ENCODE measurements at regions not wholly inside any gene's neighbourhood (a gene's known extent, or its start where the extent isn't known, plus 50 kb on each side); places are given as distances from the start of the nearest gene placed in this dataset.

DNA sequence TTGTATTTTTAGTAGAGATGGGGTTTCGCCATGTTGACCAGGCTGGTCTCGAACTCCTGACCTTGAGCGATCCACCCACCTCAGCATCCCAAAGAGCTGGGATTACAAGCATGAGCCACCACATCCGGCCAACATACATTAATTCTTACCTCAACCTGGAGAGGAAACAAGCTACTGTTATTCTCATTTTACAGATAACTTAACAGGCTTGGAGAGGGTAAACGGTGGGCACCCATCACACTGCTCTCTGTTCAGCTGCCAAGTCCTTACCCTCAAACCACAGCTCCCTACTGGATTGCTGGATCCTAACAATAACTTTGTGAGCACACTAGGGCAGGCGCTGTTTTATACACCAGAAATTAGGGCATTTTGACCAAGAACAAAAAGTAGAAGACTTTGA, 93.6 kb upstream of the BARHL2 start:
- DNase-seq (ENCODE audit: low spot score): no peak
- no peak for TF ChIP-seq CTCF (IDR thresholded peaks at IDR 0.05; ENCODE audit: extremely low read depth, missing control alignments)

DNA sequence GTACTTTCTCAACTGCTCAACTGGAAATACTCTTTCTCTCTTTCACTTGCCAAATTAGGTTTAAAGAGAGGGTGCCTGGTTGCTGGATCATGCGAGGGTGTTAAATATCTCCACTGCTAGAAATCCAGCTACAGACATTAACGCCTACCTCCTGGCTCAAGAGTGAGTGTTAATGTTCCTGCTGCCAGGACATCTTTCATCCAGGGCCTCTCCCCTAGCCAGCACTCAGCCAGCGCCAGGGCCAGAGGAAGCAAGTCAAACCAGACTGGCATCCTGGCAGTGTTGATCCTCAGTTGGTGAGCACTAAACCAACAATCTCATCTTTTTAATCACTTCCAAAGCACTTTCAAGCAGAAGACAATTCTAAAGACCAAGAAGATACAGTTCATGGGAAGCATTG, 92.9 kb upstream of the BARHL2 start:
- no peak for DNase-seq (ENCODE audit: low spot score)
- no peak for TF ChIP-seq CTCF (IDR thresholded peaks at IDR 0.05; ENCODE audit: extremely low read depth, missing control alignments)

GRCh38 chr1:90809093-90809492, 92.0 kb upstream of the BARHL2 start:
- no peak for DNase-seq (ENCODE audit: low spot score)
- no peak for TF ChIP-seq CTCF (IDR thresholded peaks at IDR 0.05; ENCODE audit: extremely low read depth, missing control alignments)

DNA sequence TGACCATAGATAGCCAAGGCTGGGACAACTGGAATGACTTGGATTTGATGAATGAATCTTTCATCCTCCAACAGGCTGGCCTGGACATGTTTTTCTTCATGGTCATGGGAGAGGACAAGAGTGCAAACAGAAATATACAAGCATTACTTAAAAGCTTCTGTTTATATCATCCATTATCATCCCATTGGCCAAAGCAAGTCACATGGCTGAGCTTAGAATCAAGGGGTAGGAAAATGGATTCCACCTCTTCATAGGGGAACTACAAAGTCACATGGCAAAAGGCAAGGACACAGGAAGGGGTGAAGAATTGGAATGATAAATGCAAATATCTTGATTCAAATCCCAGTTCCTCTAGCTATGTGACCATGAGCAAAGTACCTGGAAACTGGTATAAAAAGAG, 90.2 kb upstream of the BARHL2 start:
- TF ChIP-seq CTCF (IDR thresholded peaks at IDR 0.05; ENCODE audit: extremely low read depth, missing control alignments): no peak
- no peak for DNase-seq (ENCODE audit: low spot score)

DNA sequence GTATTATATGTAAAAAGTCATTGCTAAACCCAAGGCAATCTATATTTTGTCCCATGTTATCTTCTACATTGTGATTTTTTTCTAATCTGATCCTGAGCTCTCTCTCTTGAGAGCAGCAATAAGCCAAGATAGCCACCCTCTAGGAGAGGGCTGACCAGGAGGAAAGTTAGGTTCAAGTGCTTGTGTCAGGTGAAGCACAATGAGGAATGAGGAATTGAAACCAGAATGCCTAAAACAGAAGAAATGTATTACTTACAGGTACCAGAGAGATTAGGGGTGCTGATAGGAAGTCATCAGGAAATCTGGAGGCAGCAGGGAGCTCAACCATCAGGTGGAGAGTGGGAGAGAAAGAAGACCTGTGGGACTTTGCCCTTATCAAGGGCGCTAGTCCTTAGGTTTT, 85.5 kb upstream of the BARHL2 start:
- DNase-seq (ENCODE audit: low spot score): no peak

GRCh38 chr1:90800012-90800717, 83.1 kb upstream of the BARHL2 start:
- no peak for DNase-seq (ENCODE audit: low spot score)
- TF ChIP-seq CTCF (IDR thresholded peaks at IDR 0.05; ENCODE audit: extremely low read depth, missing control alignments): no peak

More for the DNA sequence above, 85.5 kb upstream of the BARHL2 start:
- TF ChIP-seq CTCF (IDR thresholded peaks at IDR 0.05; ENCODE audit: extremely low read depth, missing control alignments): no peak

DNA sequence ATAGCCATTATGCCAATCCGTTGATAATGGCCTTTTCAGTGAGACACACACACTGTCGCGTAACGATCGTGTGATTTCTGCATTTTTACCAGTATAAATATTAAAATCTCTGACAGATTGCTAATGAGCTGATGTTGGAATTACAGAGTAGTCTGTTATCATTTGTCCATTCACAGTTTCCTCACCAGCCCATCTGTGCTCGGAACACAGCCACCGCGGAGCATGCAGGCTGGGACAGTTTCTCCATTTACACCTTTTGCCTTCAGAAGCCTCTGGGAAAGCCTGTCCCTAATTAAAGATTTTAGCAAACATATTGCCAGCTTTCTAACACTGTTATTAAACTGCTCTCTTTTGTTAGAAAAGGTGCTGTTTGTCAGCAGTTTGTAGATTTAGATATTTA, 82.2 kb upstream of the BARHL2 start:
- DNase-seq (ENCODE audit: low spot score): no peak

More for the DNA sequence above, 82.2 kb upstream of the BARHL2 start:
- no peak for TF ChIP-seq CTCF (IDR thresholded peaks at IDR 0.05; ENCODE audit: extremely low read depth, missing control alignments)

Data from GM20000 (cell line).